Mesenchymal stem cell (in vitro differentiated cells and primary cell): ENCODE measurements at regions not wholly inside any gene's neighbourhood (a gene's known extent, or its start where the extent isn't known, plus 50 kb on each side); places are given as distances from the start of the nearest gene placed in this dataset.

Experiments
- DNase-seq: peaks from one replicate; pipeline ENCODE4 v3.0.0-alpha.2; 2013
- H2AFZ ChIP-seq: one replicate; pipeline ENCODE4 v1.6.1; 2013; ENCODE audit warnings: low read depth, mild to moderate bottlenecking, control low read depth, inconsistent platforms, low read length, moderate library complexity
- H2AK5ac ChIP-seq: 2 replicates; pipeline ENCODE4 v1.6.1; 2013; ENCODE audit warnings: low read length, moderate library complexity, mild to moderate bottlenecking, inconsistent platforms; ENCODE audit not compliant: severe bottlenecking
- H2BK120ac ChIP-seq: one replicate; pipeline ENCODE4 v1.6.1; 2013; ENCODE audit warnings: low read depth, mild to moderate bottlenecking, inconsistent platforms, low read length, moderate library complexity
- H2BK12ac ChIP-seq, 2 experiments: one replicate each; pipeline ENCODE4 v1.6.1; 2013; ENCODE audit warnings: inconsistent platforms in 2 of 2, low read length in 2 of 2, mild to moderate bottlenecking in 2 of 2, moderate library complexity in 2 of 2, control low read depth in 1 of 2
- H2BK15ac ChIP-seq: one replicate; pipeline ENCODE4 v1.6.1; 2013; ENCODE audit warnings: mild to moderate bottlenecking, low read depth, inconsistent platforms; ENCODE audit not compliant: poor library complexity, severe bottlenecking
- H2BK5ac ChIP-seq: 2 replicates; pipeline ENCODE4 v1.6.1; 2013; ENCODE audit warnings: low read depth, mild to moderate bottlenecking, low read length, control low read depth, inconsistent platforms; ENCODE audit not compliant: poor library complexity, severe bottlenecking
- H3K14ac ChIP-seq, 2 experiments: one replicate each; pipeline ENCODE4 v1.6.1; 2013; ENCODE audit warnings: inconsistent platforms in 2 of 2, low read length in 2 of 2, control low read depth in 1 of 2, mild to moderate bottlenecking in 1 of 2, moderate library complexity in 1 of 2
- H3K18ac ChIP-seq, 2 experiments: one replicate each; pipeline ENCODE4 v1.6.1; 2013; ENCODE audit warnings: inconsistent platforms in 2 of 2, low read length in 2 of 2, control low read depth in 1 of 2, low read depth in 1 of 2, mild to moderate bottlenecking in 1 of 2
- H3K23ac ChIP-seq, 2 experiments: one replicate each; pipeline ENCODE4 v1.6.1; 2013; ENCODE audit warnings: inconsistent platforms in 2 of 2, low read length in 2 of 2, mild to moderate bottlenecking in 2 of 2, moderate library complexity in 2 of 2, control low read depth in 1 of 2
- H3K27ac ChIP-seq: 2 replicates; pipeline ENCODE4 v1.5.1; 2013; ENCODE audit warnings: mild to moderate bottlenecking, moderate library complexity, low read length, control low read depth, inconsistent platforms; ENCODE audit not compliant: poor library complexity, severe bottlenecking
- H3K27me3 ChIP-seq, 2 experiments: 2 replicates each; pipeline versions ENCODE4 v1.6.1 to v1.7.0; 2013; ENCODE audit warnings: low read length in 2 of 2, mild to moderate bottlenecking in 2 of 2, moderate library complexity in 2 of 2, control low read depth in 1 of 2, inconsistent platforms in 1 of 2; ENCODE audit not compliant: control insufficient read depth in 1 of 2, insufficient read depth in 1 of 2
- H3K36me3 ChIP-seq, 2 experiments: 2 replicates each; pipeline versions ENCODE4 v1.6.1 to v1.7.0; 2013; ENCODE audit warnings: low read length in 2 of 2, control low read depth in 1 of 2, inconsistent platforms in 1 of 2, low read depth in 1 of 2, mild to moderate bottlenecking in 1 of 2; ENCODE audit not compliant: insufficient read depth in 2 of 2, control insufficient read depth in 1 of 2
- H3K4ac ChIP-seq, 2 experiments: one replicate each; pipeline ENCODE4 v1.6.1; 2013; ENCODE audit warnings: inconsistent platforms in 2 of 2, low read length in 2 of 2, mild to moderate bottlenecking in 2 of 2, moderate library complexity in 2 of 2, control low read depth in 1 of 2, low read depth in 1 of 2
- H3K4me1 ChIP-seq: 2 replicates; pipeline ENCODE4 v1.6.1; 2013; ENCODE audit warnings: low read depth, low read length, control low read depth; ENCODE audit not compliant: control insufficient read depth, insufficient read depth
- H3K4me2 ChIP-seq: 2 replicates; pipeline ENCODE4 v1.6.1; 2013; ENCODE audit warnings: low read length, mild to moderate bottlenecking, inconsistent platforms; ENCODE audit not compliant: poor library complexity, severe bottlenecking
- H3K4me3 ChIP-seq, 2 experiments: 2 replicates each; pipeline versions ENCODE4 v1.5.1 to v1.7.0; 2013; ENCODE audit warnings: low read length in 2 of 2, mild to moderate bottlenecking in 2 of 2, control low read depth in 1 of 2, low read depth in 1 of 2; ENCODE audit not compliant: insufficient read depth in 1 of 2
- H3K79me1 ChIP-seq: replicated peaks from 2 replicates; pipeline ENCODE4 v1.6.1; 2013; ENCODE audit warnings: mild to moderate bottlenecking, control low read depth, low read length, inconsistent platforms; ENCODE audit not compliant: poor library complexity, severe bottlenecking
- H3K9ac ChIP-seq: 2 replicates; pipeline ENCODE4 v1.7.0; 2013; ENCODE audit warnings: mild to moderate bottlenecking, low read length, moderate library complexity
- H3K9me3 ChIP-seq: 2 replicates; pipeline ENCODE4 v1.7.0; 2013; ENCODE audit warnings: mild to moderate bottlenecking, low read length; ENCODE audit not compliant: control insufficient read depth
- H4K8ac ChIP-seq: one replicate; pipeline ENCODE4 v1.6.1; 2013; ENCODE audit warnings: inconsistent platforms, mild to moderate bottlenecking, low read length, moderate library complexity
- H4K91ac ChIP-seq: one replicate; pipeline ENCODE4 v1.6.1; 2013; ENCODE audit warnings: mild to moderate bottlenecking, low read length, inconsistent platforms
- WGBS: methylation state at CpG from one replicate; pipeline ENCODE4 v1.1.7; 2013; ENCODE audit warnings: mixed read lengths; 5-methylcytosine and 5-hydroxymethylcytosine counted together

GRCh38 chr12:81950871-81951270 lies 191.7 kb upstream of the PPFIA2 start:
- DNase-seq: no peak
- H3K4me3 ChIP-seq: no peak overlapping the region
- no peak overlapping the region for H2BK5ac ChIP-seq
- H3K4me1 ChIP-seq: no peaks in the 10 kb centered on the region
- no peak overlapping the region for H3K4me2 ChIP-seq
- no peak overlapping the region for H4K8ac ChIP-seq
- H3K27ac ChIP-seq: no peak overlapping the region
- H4K91ac ChIP-seq: no peak overlapping the region
- no peaks in the 10 kb centered on the region for H3K27me3 ChIP-seq
- peaks cover under 1% of the 10 kb centered on the region for H3K9me3 ChIP-seq
- no peak overlapping the region for H3K23ac ChIP-seq
- no peak overlapping the region for H3K9ac ChIP-seq
- H3K36me3 ChIP-seq: no peaks in the 10 kb centered on the region
- H3K4ac ChIP-seq: no peak overlapping the region
- no peaks in the 10 kb centered on the region for H3K79me1 ChIP-seq
- no peak overlapping the region for H2BK12ac ChIP-seq
- H2AK5ac ChIP-seq: no peak overlapping the region
- H3K18ac ChIP-seq: no peak overlapping the region
- WGBS: 83% methylated on average over 2 of the region's 3 CpGs
- H2AFZ ChIP-seq: no peak overlapping the region
- no peak overlapping the region for H2BK15ac ChIP-seq
- no peak overlapping the region for H3K14ac ChIP-seq
- H2BK120ac ChIP-seq: no peak overlapping the region

DNA sequence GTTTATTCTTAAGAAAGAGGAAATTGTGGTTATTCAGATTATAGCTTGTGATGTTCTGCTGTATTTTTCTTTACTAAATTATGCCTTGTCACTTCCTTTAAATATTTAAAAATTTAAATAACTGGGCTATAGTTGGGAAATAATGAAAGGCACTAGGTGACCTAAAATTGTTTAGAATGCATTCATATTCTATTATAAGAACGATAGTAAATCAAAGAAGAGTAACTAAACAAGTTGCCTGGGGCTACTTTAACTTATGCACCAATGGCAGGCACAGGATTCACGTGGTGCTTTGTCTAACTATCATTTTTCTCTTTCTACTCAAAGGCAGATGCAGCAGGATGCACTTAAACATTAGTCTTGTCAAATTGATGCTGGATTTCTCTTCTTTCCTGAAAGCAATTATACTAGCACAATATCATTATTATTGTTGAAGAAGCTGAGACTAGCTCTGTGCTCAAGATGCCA lies 190.7 kb upstream of the PPFIA2 start:
- 45% methylated on average over 2 of the region's 2 CpGs for WGBS
- H3K4me1 ChIP-seq: no peaks in the 10 kb centered on the region
- H3K4me3 ChIP-seq: no peak overlapping the region
- no peak overlapping the region for H2BK5ac ChIP-seq
- H3K4ac ChIP-seq: no peak overlapping the region
- no peak overlapping the region for H3K27ac ChIP-seq
- H3K23ac ChIP-seq: no peak overlapping the region
- no peak overlapping the region for H2BK12ac ChIP-seq
- no peak overlapping the region for H2BK15ac ChIP-seq
- H3K14ac ChIP-seq: no peak overlapping the region
- no peaks in the 10 kb centered on the region for H3K36me3 ChIP-seq
- H4K8ac ChIP-seq: no peak overlapping the region
- H3K9ac ChIP-seq: no peak overlapping the region
- no peak for DNase-seq
- H2BK120ac ChIP-seq: no peak overlapping the region
- no peak overlapping the region for H2AK5ac ChIP-seq
- H4K91ac ChIP-seq: no peak overlapping the region
- no peak overlapping the region for H3K18ac ChIP-seq
- no peaks in the 10 kb centered on the region for H3K27me3 ChIP-seq
- H3K79me1 ChIP-seq: no peaks in the 10 kb centered on the region
- H3K4me2 ChIP-seq: no peak overlapping the region
- H2AFZ ChIP-seq: no peak overlapping the region
- H3K9me3 ChIP-seq: peaks cover 2% of the 10 kb centered on the region

- no peak for DNase-seq
- Histone ChIP-seq H2BK15ac (no peak overlapping the region), H4K8ac (no peak overlapping the region), H3K9me3 (peaks cover 2% of the 10 kb centered on the region), H3K27ac (no peak overlapping the region), H3K4me3 (no peak overlapping the region), H3K23ac (no peak overlapping the region), H3K14ac (no peak overlapping the region), H2AFZ (no peak overlapping the region), H3K4ac (no peak overlapping the region), H3K4me1 (no peaks in the 10 kb centered on the region), H3K9ac (no peak overlapping the region), H3K27me3 (no peaks in the 10 kb centered on the region), H3K4me2 (no peak overlapping the region), H3K79me1 (no peaks in the 10 kb centered on the region), H3K18ac (no peak overlapping the region), H3K36me3 (no peaks in the 10 kb centered on the region), H2BK120ac (no peak overlapping the region), H2BK5ac (no peak overlapping the region), H2AK5ac (no peak overlapping the region), H2BK12ac (no peak overlapping the region), H4K91ac (no peak overlapping the region)
- 100% methylated on average over 1 of the region's 2 CpGs for WGBS
These were observed 190.3 kb upstream of the PPFIA2 start for GRCh38 chr12:81949416-81949815.

GRCh38 chr12:81944886-81945285 lies 185.7 kb upstream of the PPFIA2 start:
- Histone ChIP-seq H2AFZ (no peak overlapping the region), H2BK5ac (no peak overlapping the region), H2BK15ac (no peak overlapping the region), H3K36me3 (no peaks in the 10 kb centered on the region), H2BK12ac (no peak overlapping the region), H3K9me3 (peaks cover 2% of the 10 kb centered on the region), H3K4me1 (no peaks in the 10 kb centered on the region), H3K4me3 (no peak overlapping the region), H3K9ac (no peak overlapping the region), H3K23ac (no peak overlapping the region), H3K14ac (no peak overlapping the region), H3K79me1 (no peaks in the 10 kb centered on the region), H2BK120ac (no peak overlapping the region), H4K91ac (no peak overlapping the region), H3K27me3 (no peaks in the 10 kb centered on the region), H3K4ac (no peak overlapping the region), H3K4me2 (no peak overlapping the region), H4K8ac (no peak overlapping the region), H3K18ac (no peak overlapping the region), H2AK5ac (no peak overlapping the region), H3K27ac (no peak overlapping the region)
- WGBS: 93% methylated on average over 2 of the region's 2 CpGs
- DNase-seq: no peak
